ENCODE measurements at regions not wholly inside any gene's neighbourhood (a gene's known extent, or its start where the extent isn't known, plus 50 kb on each side); places are given as distances from the start of the nearest gene placed in this dataset.
"Not testable (repeated sequence)": the region's sequence is repeated elsewhere in the genome, so short reads cannot be mapped to it uniquely, and the experiment has no call there.

DNA sequence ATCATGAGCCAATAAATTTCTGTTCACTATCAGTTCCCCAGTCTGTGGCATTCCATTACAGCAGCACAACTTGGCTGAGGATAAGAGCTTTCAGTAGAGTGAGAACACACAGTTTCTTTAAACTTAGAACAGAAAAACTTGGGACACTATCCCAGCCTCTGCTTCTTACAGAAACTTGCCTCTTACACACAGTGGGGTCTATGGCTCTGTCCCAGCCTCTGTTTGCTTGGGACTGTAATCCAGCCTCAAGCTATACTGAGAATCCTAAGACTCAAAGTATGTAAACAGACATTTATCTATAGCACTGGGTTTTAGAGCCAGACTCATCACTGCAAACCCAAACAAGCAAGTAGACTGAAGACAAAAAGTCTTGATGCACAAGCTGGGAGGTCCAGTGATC is 355.8 kb upstream of the VSTM2A start:
- TF ChIP-seq, protein P1, sequence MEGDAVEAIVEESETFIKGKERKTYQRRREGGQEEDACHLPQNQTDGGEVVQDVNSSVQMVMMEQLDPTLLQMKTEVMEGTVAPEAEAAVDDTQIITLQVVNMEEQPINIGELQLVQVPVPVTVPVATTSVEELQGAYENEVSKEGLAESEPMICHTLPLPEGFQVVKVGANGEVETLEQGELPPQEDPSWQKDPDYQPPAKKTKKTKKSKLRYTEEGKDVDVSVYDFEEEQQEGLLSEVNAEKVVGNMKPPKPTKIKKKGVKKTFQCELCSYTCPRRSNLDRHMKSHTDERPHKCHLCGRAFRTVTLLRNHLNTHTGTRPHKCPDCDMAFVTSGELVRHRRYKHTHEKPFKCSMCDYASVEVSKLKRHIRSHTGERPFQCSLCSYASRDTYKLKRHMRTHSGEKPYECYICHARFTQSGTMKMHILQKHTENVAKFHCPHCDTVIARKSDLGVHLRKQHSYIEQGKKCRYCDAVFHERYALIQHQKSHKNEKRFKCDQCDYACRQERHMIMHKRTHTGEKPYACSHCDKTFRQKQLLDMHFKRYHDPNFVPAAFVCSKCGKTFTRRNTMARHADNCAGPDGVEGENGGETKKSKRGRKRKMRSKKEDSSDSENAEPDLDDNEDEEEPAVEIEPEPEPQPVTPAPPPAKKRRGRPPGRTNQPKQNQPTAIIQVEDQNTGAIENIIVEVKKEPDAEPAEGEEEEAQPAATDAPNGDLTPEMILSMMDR (IDR thresholded peaks at IDR 0.05; ENCODE audit: insufficient read depth, low read length, severe bottlenecking), result no peak
- Histone ChIP-seq H3K27me3 (ENCODE audit: control insufficient read depth, insufficient read depth, low read length) (no peaks in the 10 kb centered on the region), H3K4me3 (ENCODE audit: low read depth, low read length) (no peak overlapping the region), H3K36me3 (ENCODE audit: control insufficient read depth, insufficient read depth, low read length) (no peaks in the 10 kb centered on the region)
- no peak for DNase-seq (ENCODE audit: low read depth)
- no peak for FAIRE-seq

- Histone ChIP-seq H3K36me3 (ENCODE audit: control insufficient read depth, insufficient read depth, low read length) (no peaks in the 10 kb centered on the region), H3K27me3 (ENCODE audit: control insufficient read depth, insufficient read depth, low read length) (no peaks in the 10 kb centered on the region), H3K4me3 (ENCODE audit: low read depth, low read length) (no peak overlapping the region)
- DNase-seq (ENCODE audit: low read depth) (no peak), FAIRE-seq (no peak)
- TF ChIP-seq, protein P1 (IDR thresholded peaks at IDR 0.05; ENCODE audit: insufficient read depth, low read length, severe bottlenecking), result no peak
Observed at GRCh38 chr7:54187886-54188685, 354.1 kb upstream of the VSTM2A start.

- TF ChIP-seq, protein P1 (IDR thresholded peaks at IDR 0.05; ENCODE audit: insufficient read depth, low read length, severe bottlenecking), result no peak
- no peaks in the 10 kb centered on the region for H3K27me3 ChIP-seq (ENCODE audit: control insufficient read depth, insufficient read depth, low read length)
- FAIRE-seq, result no peak
- no peak for DNase-seq (ENCODE audit: low read depth)
- H3K36me3 ChIP-seq (ENCODE audit: control insufficient read depth, insufficient read depth, low read length), result no peaks in the 10 kb centered on the region
- no peak overlapping the region for H3K4me3 ChIP-seq (ENCODE audit: low read depth, low read length)
Observed at GRCh38 chr7:54188843-54189242, 353.3 kb upstream of the VSTM2A start.

DNA sequence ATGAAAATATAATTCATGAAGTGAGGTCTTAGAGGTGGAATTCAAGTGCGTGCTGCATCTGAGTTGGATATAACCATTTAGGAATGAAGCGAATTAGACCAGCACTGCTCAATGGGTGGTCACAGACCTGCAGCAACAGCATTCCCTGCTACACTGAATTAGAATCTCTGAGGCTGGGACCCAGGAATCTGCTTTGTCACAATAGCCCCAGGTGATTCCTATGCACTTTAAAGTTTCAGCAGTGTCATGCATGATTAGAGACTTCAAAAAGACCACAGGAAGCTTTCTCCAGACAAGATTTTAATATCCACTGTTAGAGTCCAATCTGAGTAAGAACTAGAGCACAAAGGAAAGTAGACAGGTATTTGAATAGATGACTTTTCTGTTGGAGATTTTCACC is 352.8 kb upstream of the VSTM2A start:
- H3K27me3 ChIP-seq (ENCODE audit: control insufficient read depth, insufficient read depth, low read length), result no peaks in the 10 kb centered on the region
- TF ChIP-seq, protein P1 (IDR thresholded peaks at IDR 0.05; ENCODE audit: insufficient read depth, low read length, severe bottlenecking), result no peak
- FAIRE-seq (no peak), DNase-seq (ENCODE audit: low read depth) (no peak)
- H3K4me3 ChIP-seq (ENCODE audit: low read depth, low read length), result no peak overlapping the region
- no peaks in the 10 kb centered on the region for H3K36me3 ChIP-seq (ENCODE audit: control insufficient read depth, insufficient read depth, low read length)

- DNase-seq (ENCODE audit: low read depth), result no peak
- FAIRE-seq, result peak; percentile 93
- TF ChIP-seq, protein P1 (IDR thresholded peaks at IDR 0.05; ENCODE audit: insufficient read depth, low read length, severe bottlenecking), result no peak
Observed at GRCh38 chr7:54201501-54201900, 340.7 kb upstream of the VSTM2A start.

GRCh38 chr7:54215424-54215823 is 326.8 kb upstream of the VSTM2A start:
- Histone ChIP-seq H3K4me3 (ENCODE audit: low read depth, low read length) (no peak overlapping the region), H3K27me3 (ENCODE audit: control insufficient read depth, insufficient read depth, low read length) (no peaks in the 10 kb centered on the region), H3K36me3 (ENCODE audit: control insufficient read depth, insufficient read depth, low read length) (no peaks in the 10 kb centered on the region)
- TF ChIP-seq, protein P1 (IDR thresholded peaks at IDR 0.05; ENCODE audit: insufficient read depth, low read length, severe bottlenecking), result no peak
- no peak for FAIRE-seq
- no peak for DNase-seq (ENCODE audit: low read depth)

More at GRCh38 chr7:54201501-54201900, 340.7 kb upstream of the VSTM2A start:
- Histone ChIP-seq H3K36me3 (ENCODE audit: control insufficient read depth, insufficient read depth, low read length) (no peaks in the 10 kb centered on the region), H3K27me3 (ENCODE audit: control insufficient read depth, insufficient read depth, low read length) (no peaks in the 10 kb centered on the region), H3K4me3 (ENCODE audit: low read depth, low read length) (no peak overlapping the region)

GRCh38 chr7:54226030-54226429 is 316.1 kb upstream of the VSTM2A start:
- DNase-seq (ENCODE audit: low read depth); H3K4me3 ChIP-seq (ENCODE audit: low read depth, low read length); H3K36me3 ChIP-seq (ENCODE audit: control insufficient read depth, insufficient read depth, low read length); H3K27me3 ChIP-seq (ENCODE audit: control insufficient read depth, insufficient read depth, low read length): not testable (repeated sequence)
- peak; percentile 70 for FAIRE-seq

Data from bronchial epithelial cell (primary cell).